GM12891 (cell line): ENCODE measurements at regions not wholly inside any gene's neighbourhood (a gene's known extent, or its start where the extent isn't known, plus 50 kb on each side); places are given as distances from the start of the nearest gene placed in this dataset.

Experiments used
- DNase-seq: peaks from one replicate; pipeline ENCODE4 v3.0.0; 2011; ENCODE audit warnings: low spot score; ENCODE audit not compliant: insufficient read length
- FAIRE-seq: peaks from 2 replicates; lab custom pipeline; 2011; peaks lifted over from hg19 to GRCh38; lab: Jason Lieb, UNC
- PAX5 ChIP-seq: IDR thresholded peaks from 2 replicates; pipeline ENCODE4 v1.6.1; 2011; ENCODE audit warnings: low read length, moderate library complexity, mild to moderate bottlenecking; ENCODE audit not compliant: insufficient read depth, severe bottlenecking
- POLR2A ChIP-seq: IDR thresholded peaks from 2 replicates; pipeline ENCODE4 v1.6.1; 2011; ENCODE audit warnings: low read depth, low read length, control low read depth
- POLR2AphosphoS5 ChIP-seq: IDR thresholded peaks from 2 replicates; pipeline ENCODE4 v1.6.1; 2011; ENCODE audit warnings: low read depth, low read length, control low read depth
- POU2F2 ChIP-seq: IDR thresholded peaks from 2 replicates; pipeline ENCODE4 v1.6.1; 2011; ENCODE audit warnings: low read depth, mild to moderate bottlenecking, control low read depth, low read length, moderate library complexity
- SPI1 ChIP-seq: IDR thresholded peaks from 2 replicates; pipeline ENCODE4 v1.6.1; 2011; ENCODE audit warnings: low read depth, low read length, control low read depth
- TAF1 ChIP-seq: IDR thresholded peaks from 2 replicates; pipeline ENCODE4 v1.6.1; 2011; ENCODE audit warnings: low read depth, low read length, control low read depth

DNA sequence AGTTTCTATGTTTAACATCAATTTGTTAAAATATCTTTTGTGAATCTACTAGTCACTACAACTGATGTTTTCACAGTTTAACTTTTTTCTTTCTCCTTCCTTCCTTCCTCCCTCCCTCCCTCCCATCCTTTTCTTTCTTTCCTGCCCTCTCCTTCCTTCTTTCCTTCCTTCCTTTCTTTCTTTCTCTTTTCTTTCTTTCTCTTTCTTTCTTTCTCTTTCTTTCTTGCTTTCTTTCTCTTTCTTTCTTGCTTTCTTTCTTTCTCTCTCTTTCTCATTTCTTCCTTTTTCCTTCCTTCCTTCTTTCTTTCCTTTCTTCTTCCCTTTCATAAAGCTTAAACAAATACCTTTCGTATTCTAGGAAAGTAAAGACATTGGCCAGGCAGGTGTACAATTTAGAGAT lies 2083.0 kb upstream of the CELF4 start:
- FAIRE-seq (no peak), DNase-seq (no peak)
- TF ChIP-seq POU2F2 (no peak), TAF1 (no peak), PAX5 (no peak), SPI1 (no peak), POLR2A (no peak), POLR2AphosphoS5 (no peak)

DNA sequence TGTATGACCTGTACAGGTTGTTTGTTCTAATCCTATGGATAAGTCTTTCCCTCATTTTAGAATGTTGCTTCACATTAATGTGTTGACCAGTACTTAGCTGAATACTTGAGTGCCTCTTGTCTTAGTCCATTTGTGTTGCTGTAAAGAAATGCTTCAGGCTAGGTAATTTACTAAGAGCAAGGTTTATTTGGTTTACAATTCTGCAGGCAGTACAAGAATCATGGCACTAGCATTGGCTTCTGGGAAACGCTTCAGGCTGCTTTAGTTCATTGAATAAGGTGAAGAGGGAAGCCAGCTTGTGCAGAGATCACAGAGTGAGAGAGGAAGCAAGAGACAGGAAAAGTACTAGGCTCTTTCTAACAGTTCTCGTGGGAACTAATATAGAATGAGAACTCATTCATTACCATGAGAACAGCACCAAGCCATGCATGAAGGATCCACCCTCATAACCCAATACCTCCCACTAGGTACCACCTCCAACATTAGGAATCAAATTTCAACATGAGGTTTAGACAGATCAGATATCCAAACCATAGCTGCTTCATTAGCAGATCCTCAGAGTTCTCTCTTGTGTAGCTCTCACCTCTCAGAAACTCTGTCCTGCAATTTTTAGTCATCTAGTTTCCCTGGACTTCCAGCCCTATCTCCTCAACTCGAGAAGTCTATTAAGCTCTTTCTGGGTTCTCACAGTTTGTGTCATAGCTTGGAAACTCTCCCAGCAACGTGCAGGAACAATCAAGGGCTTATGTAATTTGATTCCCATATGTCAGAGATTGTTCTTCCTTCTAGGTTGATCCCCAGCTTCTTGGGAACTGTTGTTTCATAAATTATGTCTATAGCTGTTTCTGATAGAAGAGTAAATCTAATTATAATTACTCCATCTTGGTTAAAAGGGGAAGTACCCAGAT lies 2082.3 kb upstream of the CELF4 start:
- no peak for FAIRE-seq
- no peak for DNase-seq
- TF ChIP-seq SPI1 (no peak), PAX5 (no peak), POLR2A (no peak), POLR2AphosphoS5 (no peak), POU2F2 (no peak), TAF1 (no peak)

DNA sequence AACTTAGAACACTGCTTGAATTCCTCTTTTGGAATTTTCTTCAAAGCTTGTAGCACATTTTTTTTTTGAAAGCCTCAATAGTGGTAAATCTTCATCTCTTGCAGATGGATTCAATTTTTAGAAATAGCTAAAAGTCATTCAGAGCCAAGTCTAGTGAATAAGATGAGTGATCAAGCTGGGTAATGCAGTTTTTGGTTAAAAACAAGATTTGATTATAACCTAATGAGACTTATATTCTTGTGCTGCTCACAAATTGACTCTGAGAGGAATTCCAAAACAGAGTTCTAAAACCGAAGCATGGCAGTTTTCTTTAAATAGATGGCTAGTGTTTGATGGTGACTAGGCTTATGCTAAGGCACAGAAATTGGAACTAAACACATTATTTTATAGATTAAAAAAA lies 2072.6 kb upstream of the CELF4 start:
- no peak for FAIRE-seq
- DNase-seq: no peak
- TF ChIP-seq POU2F2 (no peak), SPI1 (no peak), POLR2A (no peak), TAF1 (no peak), POLR2AphosphoS5 (no peak), PAX5 (no peak)

DNA sequence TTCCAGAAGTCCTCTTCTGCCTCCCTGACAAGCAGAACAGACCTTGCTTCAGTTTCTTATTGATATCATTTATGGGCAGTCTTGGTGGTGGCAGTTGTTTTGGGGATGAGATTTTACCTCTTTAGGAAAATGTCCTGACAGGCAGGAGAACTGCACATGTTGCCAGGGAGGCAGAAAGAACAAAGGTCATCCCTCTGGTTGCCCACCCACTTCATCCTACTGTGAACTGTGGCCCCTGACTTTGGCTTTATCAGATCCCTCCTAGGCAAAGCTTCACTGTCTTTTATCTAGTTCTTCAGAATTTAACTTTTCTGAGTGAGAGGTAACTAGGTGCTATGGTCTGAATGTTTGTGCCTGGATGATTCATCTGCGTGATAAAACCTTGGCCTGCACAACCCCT lies 2071.3 kb upstream of the CELF4 start:
- no peak for TF ChIP-seq POLR2A
- no peak for FAIRE-seq
- no peak for DNase-seq

DNA sequence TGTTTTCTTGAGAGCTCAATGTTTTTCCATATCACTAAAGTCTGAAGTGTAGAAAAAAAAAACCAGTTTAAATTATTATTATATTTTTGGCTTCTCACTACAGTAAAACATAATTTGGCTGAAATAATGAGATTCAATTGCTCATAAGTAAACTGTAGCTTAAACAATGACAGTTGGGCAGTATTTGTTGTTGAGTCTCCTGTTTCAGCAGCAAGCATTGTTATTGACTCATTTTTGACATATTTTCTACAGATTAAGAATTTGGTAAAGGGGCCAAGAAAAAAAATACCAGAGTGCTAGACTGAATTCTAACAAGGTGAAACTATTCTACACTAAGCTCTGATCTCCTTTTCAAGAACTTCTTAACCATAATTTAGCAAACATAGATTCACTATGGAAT lies 2070.4 kb upstream of the CELF4 start:
- no peak for FAIRE-seq
- no peak for DNase-seq
- TF ChIP-seq POU2F2 (no peak), POLR2A (no peak), PAX5 (no peak)

DNA sequence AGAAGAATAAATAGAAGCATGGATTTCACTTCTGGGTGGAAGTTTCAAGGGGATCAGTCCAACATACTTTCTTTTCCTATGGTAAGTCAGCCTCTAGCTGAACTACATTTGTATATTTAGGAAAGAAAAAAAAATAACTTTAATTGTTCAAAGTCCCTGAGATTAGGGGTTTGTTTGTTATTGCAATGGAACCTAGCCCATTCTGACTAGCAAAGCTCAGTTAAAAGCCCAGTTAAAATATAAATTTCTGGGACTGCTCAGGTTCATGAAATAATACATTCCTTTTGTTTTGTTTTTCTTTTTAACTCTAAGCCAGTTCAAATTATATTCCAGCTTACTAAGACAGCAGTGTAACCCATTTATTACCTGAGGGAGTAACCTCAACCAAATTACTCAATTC lies 2069.6 kb upstream of the CELF4 start:
- DNase-seq: no peak
- TF ChIP-seq PAX5 (no peak), POLR2A (no peak), POU2F2 (no peak), TAF1 (no peak), SPI1 (no peak), POLR2AphosphoS5 (no peak)
- no peak for FAIRE-seq

DNA sequence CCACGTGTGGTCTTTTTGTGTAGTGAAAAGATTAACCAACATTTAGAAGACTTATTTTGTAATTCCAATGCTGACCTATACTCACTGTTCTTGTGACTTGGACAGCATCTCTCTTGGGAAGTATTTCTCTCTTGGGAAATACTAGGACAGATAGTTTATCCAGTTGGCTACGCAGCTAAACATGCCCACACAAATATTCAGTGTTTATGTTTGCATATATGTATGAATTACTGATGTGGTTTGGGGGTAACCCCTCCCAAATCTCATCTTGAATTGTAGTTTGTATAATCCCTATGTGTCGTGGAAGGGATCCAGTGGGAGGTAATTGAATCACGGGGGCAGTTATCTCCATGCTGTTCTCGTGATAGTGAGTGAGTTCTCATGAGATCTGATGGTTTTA lies 2062.3 kb upstream of the CELF4 start:
- FAIRE-seq (no peak), DNase-seq (no peak)
- TF ChIP-seq POLR2AphosphoS5 (no peak), TAF1 (no peak), PAX5 (no peak), POU2F2 (no peak), SPI1 (no peak), POLR2A (no peak)

DNA sequence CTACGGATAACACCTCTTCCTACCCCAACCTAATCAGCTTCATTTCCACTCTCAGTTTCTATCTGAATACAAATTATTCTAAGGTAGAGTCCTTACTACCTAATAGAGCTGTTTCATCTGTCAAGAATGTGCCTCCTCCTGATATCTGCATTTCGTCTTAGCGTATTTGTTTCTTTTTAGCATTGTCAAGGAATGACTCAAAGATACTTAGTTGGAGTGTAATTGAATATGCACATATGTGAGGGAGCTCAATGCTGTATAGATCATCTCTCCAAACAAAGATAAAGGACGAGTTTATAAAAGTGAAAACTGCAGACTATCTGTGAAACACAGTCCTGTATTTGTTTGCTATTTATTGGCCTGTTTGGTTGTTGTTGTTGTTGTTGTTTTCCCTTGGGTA lies 2059.4 kb upstream of the CELF4 start:
- FAIRE-seq (no peak), DNase-seq (no peak)
- no peak for TF ChIP-seq POU2F2
- no peak for TF ChIP-seq POLR2AphosphoS5

DNA sequence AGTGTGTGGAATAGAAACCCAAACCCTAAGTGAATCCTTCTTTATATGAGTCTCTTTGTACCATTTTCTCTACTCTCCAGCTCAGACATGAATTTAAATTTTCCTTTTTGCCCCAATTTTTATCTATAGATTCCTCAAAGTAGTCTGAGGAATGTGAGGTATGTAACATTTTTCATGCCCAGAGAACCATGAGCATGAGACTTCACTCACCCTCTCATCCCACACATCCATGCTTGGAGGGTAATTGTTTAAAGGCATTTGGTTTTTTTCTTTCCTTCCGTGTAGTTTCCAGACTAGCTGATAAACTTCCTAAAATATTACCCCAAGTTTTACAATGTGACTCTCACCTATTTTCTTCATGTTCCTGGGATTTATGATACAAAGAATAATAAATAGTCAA lies 2056.8 kb upstream of the CELF4 start:
- FAIRE-seq: no peak
- no peak for TF ChIP-seq TAF1
- no peak for DNase-seq

DNA sequence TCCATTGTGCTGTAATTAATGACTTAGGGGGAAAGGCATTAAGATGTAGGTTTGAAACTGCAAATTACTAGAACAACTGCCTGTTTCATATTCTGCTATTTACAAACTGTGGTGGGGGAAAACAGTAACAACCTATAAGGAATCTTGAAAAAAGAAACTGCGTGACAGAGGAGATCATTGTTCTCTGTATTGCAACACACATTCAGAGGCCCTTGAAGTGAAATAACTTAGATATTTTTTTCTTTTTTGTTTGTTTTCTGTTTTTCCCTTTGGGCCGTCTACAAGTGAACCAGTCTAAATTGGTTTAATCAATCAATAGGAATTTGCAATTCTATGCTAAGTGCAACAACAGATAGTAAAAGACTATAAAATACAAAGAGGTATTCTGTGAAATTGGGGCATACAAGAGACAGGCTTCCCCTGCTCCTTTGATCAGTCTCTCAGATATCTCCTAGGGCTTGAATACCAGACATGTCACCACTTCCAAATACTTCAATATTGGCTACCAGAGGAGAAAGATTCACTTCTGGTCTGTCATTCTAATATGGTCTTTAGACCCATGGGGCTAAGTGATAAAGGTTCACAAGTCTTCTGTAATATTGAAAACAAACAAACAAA lies 2055.1 kb upstream of the CELF4 start:
- DNase-seq (no peak), FAIRE-seq (no peak)
- TF ChIP-seq POLR2A (no peak), POLR2AphosphoS5 (no peak), PAX5 (no peak), POU2F2 (no peak), SPI1 (no peak), TAF1 (no peak)

DNA sequence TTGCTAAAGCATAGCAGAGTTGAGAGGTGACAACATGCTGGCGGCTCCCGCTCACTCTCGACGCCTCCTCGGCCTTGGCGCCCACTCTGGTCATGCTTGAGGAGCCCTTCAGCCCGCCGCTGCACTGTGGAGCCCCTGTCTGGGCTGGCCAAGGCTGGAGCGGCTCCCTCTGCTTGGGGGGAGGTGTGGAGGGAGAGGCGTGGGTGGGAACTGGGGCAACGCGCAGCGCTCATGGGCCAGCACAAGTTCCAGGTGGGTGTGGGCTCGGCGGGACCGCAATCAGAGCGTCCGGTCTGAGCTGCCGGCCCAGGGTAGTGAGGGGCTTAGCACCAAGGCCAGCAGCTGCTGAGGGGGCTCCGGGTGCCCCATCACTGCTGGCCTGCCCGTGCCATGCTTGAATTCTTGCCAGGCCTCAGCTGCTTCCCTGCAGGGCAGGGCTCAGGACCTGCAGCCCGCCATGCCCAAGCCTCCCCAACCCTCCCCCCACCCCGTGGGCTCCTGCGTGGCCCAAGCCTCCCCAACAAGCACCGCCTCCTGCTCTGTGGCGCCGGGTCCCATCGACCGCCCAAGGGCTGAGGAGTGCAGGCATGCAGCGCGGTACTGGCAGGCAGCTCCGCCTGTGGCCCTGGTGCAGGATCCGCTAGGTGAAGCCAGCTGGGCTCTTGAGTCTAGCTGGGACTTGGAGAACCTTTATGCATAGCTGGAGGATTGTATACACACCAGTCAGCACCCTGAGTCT lies 2052.8 kb upstream of the CELF4 start:
- DNase-seq (no peak), FAIRE-seq (no peak)
- no peak for TF ChIP-seq PAX5
- TF ChIP-seq SPI1: no peak
- TF ChIP-seq POLR2AphosphoS5: no peak
- no peak for TF ChIP-seq POLR2A
- no peak for TF ChIP-seq POU2F2
- TF ChIP-seq TAF1: no peak
